ENCODE measurements at regions not wholly inside any gene's neighbourhood (a gene's known extent, or its start where the extent isn't known, plus 50 kb on each side); places are given as distances from the start of the nearest gene placed in this dataset.

DNA sequence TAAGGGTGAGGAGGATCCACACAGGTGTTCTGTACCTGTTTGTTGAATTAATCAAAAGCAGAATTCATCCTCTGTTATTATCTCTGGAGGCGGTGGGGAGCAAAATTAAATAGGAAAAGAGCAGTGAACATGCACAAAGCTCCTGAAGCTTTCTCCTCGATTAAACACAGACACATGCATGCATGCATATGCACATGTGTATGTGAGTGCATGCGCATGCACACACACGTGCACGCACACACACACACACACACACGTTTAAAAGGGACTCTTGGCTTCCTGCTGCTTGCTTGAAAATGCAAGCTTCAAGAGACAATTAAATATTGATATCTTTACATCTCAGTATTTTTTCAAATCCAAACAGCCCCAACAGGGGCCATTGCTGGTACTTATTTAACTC, 462.1 kb downstream of the BUD13 start:
- WGBS = 76% methylated on average over 6 of the region's 6 CpGs
- H3K27ac ChIP-seq = no peak overlapping the region
- no peak for TF ChIP-seq POLR2A (IDR thresholded peaks at IDR 0.05)
- no peak for TF ChIP-seq POLR2AphosphoS5 (IDR thresholded peaks at IDR 0.05)
- TF ChIP-seq, protein P1, sequence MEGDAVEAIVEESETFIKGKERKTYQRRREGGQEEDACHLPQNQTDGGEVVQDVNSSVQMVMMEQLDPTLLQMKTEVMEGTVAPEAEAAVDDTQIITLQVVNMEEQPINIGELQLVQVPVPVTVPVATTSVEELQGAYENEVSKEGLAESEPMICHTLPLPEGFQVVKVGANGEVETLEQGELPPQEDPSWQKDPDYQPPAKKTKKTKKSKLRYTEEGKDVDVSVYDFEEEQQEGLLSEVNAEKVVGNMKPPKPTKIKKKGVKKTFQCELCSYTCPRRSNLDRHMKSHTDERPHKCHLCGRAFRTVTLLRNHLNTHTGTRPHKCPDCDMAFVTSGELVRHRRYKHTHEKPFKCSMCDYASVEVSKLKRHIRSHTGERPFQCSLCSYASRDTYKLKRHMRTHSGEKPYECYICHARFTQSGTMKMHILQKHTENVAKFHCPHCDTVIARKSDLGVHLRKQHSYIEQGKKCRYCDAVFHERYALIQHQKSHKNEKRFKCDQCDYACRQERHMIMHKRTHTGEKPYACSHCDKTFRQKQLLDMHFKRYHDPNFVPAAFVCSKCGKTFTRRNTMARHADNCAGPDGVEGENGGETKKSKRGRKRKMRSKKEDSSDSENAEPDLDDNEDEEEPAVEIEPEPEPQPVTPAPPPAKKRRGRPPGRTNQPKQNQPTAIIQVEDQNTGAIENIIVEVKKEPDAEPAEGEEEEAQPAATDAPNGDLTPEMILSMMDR (IDR thresholded peaks at IDR 0.05) = no peak
- no peak for TF ChIP-seq EP300 (IDR thresholded peaks at IDR 0.05)
- H3K4me1 ChIP-seq = peaks cover 16% of the 10 kb centered on the region
- no peak overlapping the region for H3K4me3 ChIP-seq
- DNase-seq (ENCODE audit: low spot score in 2 of 2) = no peak
- no peaks in the 10 kb centered on the region for H3K27me3 ChIP-seq
- no peaks in the 10 kb centered on the region for H3K36me3 ChIP-seq
- H3K9me3 ChIP-seq = no peaks in the 10 kb centered on the region

DNA sequence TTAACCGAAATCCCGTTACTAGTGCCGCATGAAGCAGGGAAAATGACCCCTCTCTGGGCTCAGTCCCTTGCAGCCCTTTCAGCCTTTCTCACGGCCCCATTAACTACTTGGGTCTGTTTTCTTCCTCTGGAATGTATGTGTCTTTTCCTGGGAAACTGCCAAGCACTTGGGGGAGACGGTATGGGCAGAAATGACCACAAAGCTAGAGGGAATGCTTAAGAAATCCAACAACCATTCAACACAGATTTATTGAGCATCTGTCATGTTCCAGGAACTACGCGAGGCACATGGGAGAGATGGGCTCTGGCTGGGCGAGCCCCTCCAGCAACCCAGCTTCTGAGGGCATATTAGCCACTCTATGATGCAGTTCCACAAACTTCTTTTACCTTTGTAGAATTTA, 462.6 kb downstream of the BUD13 start:
- TF ChIP-seq POLR2A (IDR thresholded peaks at IDR 0.05) (no peak), POLR2AphosphoS5 (IDR thresholded peaks at IDR 0.05) (no peak), EP300 (IDR thresholded peaks at IDR 0.05) (no peak)
- TF ChIP-seq, protein P1 (IDR thresholded peaks at IDR 0.05) = no peak
- Histone ChIP-seq H3K27ac (no peak overlapping the region), H3K4me1 (peaks cover 16% of the 10 kb centered on the region), H3K9me3 (no peaks in the 10 kb centered on the region), H3K4me3 (no peak overlapping the region), H3K36me3 (no peaks in the 10 kb centered on the region), H3K27me3 (no peaks in the 10 kb centered on the region)
- WGBS = 66% methylated on average over 8 of the region's 8 CpGs
- no peak for DNase-seq (ENCODE audit: low spot score in 2 of 2)

DNA sequence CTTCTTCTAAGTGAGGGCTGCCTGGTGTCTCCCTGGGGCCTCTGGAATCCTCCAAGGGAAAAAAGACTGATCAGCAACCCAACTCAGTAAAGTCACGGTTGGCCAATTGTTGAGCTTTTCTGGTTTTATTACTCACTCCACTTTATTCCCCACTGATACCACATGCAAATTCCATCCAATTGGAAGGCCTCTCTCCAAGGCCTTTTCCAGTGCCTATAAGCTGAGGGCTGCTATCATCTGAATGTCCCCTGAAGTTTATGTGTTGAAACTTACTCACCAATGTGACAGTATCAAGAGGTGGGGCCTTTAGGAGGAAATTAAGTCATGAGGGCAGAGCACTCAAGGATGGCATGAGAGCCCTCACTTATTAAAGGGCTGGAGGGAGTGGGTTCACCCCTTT, 463.3 kb downstream of the BUD13 start:
- no peaks in the 10 kb centered on the region for H3K27me3 ChIP-seq
- no peak for TF ChIP-seq EP300 (IDR thresholded peaks at IDR 0.05)
- TF ChIP-seq, protein P1 (IDR thresholded peaks at IDR 0.05) = no peak
- no peak for TF ChIP-seq POLR2AphosphoS5 (IDR thresholded peaks at IDR 0.05)
- no peak for TF ChIP-seq POLR2A (IDR thresholded peaks at IDR 0.05)
- H3K4me1 ChIP-seq = peaks cover 16% of the 10 kb centered on the region
- no peak overlapping the region for H3K27ac ChIP-seq
- 96% methylated on average over 1 of the region's 1 CpG for WGBS
- H3K36me3 ChIP-seq = no peaks in the 10 kb centered on the region
- H3K9me3 ChIP-seq = no peaks in the 10 kb centered on the region
- H3K4me3 ChIP-seq = no peak overlapping the region
- DNase-seq (ENCODE audit: low spot score in 2 of 2) = no peak

DNA sequence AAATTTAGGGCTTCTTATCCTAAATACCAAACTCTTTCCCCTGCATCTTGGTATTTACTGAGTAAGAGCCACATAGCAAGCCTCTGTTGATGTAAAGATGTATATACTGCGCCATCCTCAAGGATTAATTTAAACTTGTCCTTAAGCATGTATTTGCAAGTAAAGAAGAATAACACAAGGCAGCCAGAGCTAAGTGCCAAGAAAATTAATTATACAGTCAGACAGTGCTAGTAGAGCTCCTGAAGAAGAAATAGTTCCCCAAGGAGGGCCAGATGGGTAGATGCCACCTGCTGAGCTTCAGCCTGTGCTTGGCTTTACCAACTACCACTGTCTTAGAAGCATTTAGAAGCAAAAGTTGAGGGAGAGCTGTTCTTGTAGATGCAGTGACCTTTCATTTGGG, 470.0 kb downstream of the BUD13 start:
- 63% methylated on average over 1 of the region's 1 CpG for WGBS
- Histone ChIP-seq H3K9me3 (no peaks in the 10 kb centered on the region), H3K36me3 (no peaks in the 10 kb centered on the region), H3K4me1 (no peaks in the 10 kb centered on the region), H3K4me3 (no peak overlapping the region), H3K27ac (no peak overlapping the region), H3K27me3 (no peaks in the 10 kb centered on the region)
- no peak for DNase-seq (ENCODE audit: low spot score in 2 of 2)
- TF ChIP-seq POLR2A (IDR thresholded peaks at IDR 0.05) (no peak), POLR2AphosphoS5 (IDR thresholded peaks at IDR 0.05) (no peak), EP300 (IDR thresholded peaks at IDR 0.05) (no peak)
- TF ChIP-seq, protein P1 (IDR thresholded peaks at IDR 0.05) = no peak

DNA sequence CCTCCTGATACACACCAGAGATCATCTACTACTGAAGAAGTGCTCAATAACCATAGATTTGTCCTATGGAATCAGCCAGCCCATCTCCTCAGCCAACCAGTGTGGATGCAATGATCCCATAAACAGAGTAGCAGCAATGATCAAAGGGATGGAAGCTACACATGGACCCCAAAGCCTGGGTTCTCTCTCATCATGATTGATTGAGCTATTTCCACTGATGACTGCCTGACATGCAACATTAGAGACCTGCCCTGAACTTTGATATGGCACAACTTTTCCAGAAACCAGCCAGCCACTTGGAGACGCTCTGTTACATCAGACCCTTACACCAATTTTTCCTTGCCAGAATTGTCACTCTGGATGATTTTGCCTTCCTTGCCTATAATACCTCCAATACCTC, 471.6 kb downstream of the BUD13 start:
- Histone ChIP-seq H3K27me3 (no peaks in the 10 kb centered on the region), H3K27ac (no peak overlapping the region), H3K4me1 (no peaks in the 10 kb centered on the region), H3K9me3 (no peaks in the 10 kb centered on the region), H3K4me3 (no peak overlapping the region), H3K36me3 (no peaks in the 10 kb centered on the region)
- TF ChIP-seq EP300 (IDR thresholded peaks at IDR 0.05) (no peak), POLR2A (IDR thresholded peaks at IDR 0.05) (no peak), POLR2AphosphoS5 (IDR thresholded peaks at IDR 0.05) (no peak)
- TF ChIP-seq, protein P1 (IDR thresholded peaks at IDR 0.05) = no peak
- 94% methylated on average over 1 of the region's 1 CpG for WGBS
- DNase-seq (ENCODE audit: low spot score in 2 of 2) = no peak

All from suprapubic skin (tissue), 4 donors.